GM21717 (cell line): ENCODE measurements at regions not wholly inside any gene's neighbourhood (a gene's known extent, or its start where the extent isn't known, plus 50 kb on each side); places are given as distances from the start of the nearest gene placed in this dataset.
"Not testable (repeated sequence)": the region's sequence is repeated elsewhere in the genome, so short reads cannot be mapped to it uniquely, and the experiment has no call there.

ENCODE experiments used
- ATAC-seq: cut with Tn5 transposase; IDR thresholded peaks from one replicate; pipeline ENCODE4 v1.9.1; 2021; ENCODE audit warnings: mild to moderate bottlenecking, moderate library complexity; ENCODE audit not compliant: unreplicated experiment

DNA sequence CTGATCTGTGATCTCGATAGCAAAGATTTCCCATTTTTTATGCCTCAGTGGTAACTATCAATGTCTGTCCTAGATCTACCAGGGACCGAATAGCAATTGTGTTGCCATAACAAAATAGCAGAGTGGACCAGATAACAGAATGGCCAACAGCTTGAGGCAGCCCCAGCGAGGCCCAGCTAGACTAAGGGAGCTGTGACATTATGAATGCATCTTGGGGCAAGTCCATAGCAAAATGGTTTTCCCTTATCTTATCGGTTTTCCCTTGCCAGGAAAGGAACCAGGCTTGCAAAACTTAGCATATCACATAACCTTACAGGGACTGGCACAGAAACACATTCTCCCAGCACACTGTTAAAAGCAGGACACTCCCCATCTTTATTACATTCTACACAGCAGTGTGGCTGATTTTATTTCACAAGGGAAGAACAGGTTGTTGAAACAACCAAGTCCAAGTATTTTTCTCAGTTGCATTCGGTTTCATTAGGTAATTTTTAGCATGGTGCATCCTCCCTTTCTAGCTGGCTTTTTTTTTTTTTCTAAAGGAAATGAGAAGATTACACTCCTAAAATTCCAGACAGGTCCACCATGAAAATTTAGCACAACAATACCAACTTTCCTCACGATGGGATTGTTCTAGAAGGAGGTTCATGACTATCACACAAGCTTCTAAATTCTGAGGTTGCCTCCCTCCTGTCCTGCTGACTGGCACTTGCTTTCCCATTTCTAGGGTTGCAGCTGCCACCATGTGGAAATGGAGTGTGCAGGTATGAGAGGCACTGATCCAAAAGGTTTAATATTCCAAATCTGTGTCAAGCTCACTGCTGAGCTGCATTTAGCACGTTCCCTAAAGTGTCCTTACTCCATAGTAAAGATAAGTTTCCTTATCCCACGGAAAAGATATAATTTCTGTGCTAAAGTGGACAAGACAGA, 97.0 kb upstream of the SLC35G4 start:
- no peak for ATAC-seq

DNA sequence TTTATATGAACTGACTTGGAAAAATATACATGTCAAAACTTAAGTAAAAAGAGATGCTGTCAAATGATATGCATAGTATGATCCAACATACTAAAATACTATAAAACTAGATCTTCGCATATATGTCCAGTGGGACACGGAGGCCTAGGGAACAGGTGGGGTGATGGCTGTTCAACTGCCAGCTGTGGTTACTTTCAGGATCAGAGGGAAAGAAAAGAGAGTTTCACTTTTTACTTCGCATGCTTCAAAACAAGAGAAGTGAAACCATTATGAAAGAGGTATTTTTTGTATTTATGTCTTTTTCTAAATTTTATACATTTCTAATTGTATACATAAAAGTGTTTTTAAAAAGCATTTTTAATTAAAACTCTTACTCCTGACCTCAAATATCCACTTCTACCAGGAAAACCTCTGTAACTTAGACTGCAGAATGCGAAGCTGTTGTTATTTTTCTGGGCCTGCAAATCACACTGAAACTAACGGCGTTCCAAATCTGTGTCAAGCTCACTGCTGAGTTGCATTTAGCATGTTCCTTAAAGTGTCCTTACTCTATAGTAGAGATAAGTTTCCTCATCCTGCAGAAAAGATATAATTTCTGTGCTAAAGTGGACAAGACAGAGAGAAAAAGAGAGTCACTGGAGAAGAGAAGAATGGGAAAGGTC, 97.8 kb upstream of the SLC35G4 start:
- peak; percentile 89 for ATAC-seq

DNA sequence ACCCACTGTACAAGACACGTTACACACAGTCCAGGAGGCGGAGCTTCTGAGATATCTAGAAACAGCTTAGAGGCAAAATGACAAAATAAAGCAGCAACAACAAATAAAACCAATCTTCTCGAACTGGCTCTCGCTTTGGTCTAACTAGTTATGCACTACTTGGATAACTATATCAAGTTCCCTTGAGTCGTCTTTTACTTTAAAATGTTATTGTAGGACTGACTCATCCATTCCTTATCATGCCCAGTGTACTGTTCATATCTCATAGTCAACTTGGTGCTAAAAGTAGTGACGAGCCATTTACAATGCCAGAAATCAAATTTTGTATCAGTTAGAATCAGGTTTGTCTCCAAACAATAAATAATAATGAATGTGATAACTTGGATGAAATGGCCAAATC, 102.5 kb upstream of the SLC35G4 start:
- no peak for ATAC-seq

DNA sequence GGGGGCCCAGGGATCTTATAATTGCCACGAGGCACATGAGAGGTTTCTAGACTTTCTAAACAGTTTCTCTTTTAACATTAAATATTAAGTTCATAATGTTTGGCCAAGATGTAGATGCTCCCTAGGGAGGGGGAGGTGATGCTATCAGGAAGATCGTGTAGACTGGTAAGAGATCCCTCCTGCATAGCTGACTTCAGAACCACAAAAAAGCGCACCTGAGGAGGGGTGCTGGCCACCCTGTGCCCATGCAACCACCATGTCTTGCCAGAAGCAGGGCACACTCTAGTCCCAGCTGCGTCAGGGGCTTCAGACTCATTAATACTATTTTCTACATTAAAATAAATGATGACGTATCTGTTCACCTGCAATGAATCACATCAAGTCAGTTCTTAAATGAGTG, 103.4 kb upstream of the SLC35G4 start:
- no peak for ATAC-seq

DNA sequence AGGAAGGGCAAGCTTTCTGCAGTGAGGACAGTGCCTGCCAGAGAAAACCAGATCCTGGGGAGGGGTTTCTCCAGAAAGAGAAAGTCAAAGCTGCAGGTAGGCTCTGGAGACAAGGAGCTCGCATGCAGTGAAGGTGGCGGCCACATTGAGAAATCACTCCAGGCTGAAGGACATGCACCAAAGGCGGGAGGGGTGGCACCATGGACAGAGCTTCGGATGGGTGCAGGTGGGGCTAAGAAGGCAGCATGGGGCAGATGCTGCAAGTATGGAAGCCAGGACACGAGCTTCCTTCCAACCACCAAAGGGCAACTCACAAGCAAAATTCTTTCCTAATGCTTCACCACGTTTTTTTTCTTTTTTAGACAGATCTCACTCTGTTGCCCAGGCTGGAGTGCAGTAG, 104.4 kb upstream of the SLC35G4 start:
- ATAC-seq, result no peak

DNA sequence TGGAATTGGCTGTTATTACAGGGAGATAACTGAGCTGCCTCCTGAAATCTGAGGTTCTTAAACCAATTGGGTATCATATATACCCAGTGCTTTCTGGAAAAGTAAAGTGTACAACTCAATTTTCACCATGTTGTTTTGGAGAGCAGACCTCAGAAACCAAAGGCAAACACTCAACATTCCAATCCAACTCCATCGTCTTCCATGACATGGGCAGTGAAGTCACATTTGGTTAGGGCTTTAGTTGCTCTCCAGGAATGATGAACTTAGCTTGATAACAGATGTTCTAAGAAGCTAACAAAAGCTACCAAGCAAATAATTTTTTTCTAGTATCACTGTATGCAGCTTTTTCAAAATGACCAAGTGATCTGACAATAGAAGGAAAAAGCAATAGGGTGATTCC, 107.0 kb upstream of the SLC35G4 start:
- no peak for ATAC-seq

DNA sequence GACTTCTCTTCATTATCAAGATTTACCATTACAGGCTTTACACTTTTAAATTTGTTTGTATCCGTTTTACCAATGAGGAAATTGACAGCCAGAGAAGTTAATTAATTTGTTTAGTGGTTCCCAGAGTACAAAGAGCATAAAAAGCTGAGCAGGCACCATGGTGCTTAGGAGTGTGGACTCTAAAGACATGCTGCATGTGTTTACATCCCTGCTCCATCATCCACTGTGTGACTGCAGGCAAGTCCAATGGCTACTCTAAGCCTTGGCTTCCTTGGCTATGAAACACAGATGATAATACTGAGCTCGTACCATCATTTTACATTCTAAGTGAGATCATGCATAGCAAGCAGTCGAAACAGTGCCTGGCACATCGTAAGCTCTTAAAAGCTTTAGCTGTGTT, 108.0 kb upstream of the SLC35G4 start:
- ATAC-seq, result no peak

DNA sequence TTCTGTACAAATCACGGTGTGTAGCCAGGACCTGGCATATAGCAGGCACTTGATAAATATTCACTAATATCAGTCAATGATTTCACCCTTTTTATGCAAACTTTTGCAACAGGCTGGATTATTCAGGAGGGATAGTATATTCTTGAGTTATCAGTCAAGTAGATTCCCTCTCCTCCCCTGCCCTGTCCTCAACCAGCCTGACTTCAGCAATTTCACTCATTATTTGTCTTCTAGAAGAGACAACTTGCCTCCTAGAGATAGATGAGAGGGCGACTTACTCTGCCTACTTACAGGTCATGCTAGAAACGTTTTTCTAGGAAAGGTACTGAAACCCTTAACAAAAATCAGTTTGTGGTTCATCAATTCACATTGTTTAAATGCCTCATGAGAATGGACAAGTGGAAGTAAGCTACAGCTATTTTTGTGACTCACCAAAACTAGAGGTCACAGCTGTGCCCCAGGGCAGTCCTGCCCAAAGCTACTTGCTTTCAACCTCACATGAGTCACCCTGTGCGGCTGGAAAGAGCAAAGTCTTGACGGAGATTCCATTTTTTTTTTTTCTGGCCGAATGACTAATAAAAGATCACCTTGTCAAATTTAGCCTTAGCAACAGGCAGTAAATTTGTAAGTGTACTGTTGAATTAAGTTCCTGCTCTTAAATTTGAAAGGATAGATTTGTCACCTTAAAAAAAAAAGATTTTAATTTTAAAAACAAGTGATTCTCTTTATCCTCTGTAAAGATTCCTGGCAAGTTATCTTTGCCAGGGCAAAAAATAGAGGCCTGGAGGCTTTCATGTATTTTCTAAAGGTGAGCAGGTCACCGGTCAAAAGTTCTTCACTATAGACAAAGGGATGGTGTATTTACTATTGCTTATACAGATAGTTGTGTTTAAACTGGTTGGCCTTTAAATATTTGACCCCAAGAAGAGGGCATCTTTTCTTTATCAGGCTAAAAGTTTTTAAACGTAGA, 109.0 kb upstream of the SLC35G4 start:
- ATAC-seq, result no peak

DNA sequence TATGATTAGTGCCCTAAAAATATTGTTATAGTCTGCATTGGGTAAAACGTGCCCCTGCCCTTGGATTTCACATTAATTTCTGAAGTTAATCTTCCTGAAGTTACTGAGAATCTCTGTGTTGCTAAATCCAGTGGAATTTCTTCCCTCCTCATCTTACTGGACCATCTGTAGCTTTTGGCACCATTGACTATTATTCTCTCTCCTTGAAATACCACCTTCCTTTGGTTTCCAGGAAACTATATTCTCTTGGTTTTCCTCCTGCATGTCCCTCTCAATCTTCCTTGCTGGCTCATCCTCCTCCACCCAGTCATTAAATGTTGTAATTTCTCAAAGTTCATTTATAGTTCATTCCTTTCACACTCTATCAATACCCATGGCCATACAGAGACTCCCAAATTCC, 110.6 kb upstream of the SLC35G4 start:
- no peak for ATAC-seq

DNA sequence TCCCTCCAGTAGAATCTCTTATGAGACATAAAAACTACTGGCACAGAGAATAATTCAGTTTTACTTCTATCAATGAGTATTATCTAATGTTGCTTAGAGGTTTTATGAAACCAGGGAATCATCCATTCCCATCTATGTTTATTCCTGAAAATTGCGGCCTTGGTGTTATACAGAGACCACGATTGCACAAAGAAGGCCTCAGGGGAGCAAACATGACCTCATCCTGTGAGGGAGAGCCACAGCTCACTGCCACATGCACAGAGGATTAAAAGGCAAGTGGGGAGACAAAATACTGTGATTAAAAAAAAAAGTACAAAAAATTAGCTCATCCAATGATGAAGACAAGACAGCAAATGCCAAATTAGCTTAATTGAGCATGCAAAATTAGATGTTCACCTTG, 111.8 kb upstream of the SLC35G4 start:
- ATAC-seq, result no peak

DNA sequence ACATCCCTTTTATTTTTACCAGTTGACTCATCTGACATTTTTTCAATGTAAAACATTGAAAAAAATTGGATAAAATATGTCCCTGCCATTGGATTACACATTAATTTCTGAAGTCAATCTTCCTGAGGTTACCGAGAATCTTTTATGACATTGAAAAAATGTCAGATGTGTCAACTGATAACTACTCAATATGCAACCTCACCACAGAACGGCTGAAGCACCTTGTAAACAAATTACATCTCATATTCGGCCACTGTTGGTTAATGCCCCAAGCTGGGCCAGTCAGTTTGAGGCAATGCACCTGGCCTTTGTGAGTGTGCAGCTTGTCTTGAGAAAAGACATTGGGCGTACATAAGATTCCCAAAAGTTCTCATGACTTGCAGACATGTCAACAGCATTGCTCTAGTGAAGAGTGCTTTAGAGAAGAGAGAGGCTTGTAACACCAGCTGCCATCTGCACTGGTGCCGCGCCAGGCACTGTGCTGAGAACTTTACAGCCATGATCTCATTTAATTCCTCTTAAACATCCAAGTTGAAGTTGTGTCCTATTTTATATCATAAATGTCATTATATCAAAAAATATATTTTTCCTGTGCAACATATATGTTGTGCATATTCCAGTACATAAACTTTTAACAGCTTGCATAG, 112.7 kb upstream of the SLC35G4 start:
- ATAC-seq, result no peak

DNA sequence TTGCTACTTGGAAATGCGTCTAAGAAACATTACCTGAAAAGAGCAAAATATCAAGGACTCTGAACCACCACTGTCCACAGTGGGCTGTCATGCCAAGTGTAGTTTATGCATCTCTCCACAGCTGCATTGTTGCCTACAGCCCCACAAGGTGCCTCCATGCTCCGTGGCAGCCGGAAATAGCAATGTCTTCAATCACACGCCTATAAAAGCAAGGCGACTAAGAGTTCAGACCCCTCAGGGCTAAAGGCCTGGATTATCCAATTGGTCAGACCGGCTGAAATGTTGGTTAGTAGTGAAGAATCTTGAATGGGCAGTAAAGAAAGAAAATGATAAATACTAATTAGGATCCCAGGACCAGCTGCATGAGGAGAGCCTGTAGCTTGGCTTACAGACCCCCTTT, 114.0 kb upstream of the SLC35G4 start:
- no peak for ATAC-seq

DNA sequence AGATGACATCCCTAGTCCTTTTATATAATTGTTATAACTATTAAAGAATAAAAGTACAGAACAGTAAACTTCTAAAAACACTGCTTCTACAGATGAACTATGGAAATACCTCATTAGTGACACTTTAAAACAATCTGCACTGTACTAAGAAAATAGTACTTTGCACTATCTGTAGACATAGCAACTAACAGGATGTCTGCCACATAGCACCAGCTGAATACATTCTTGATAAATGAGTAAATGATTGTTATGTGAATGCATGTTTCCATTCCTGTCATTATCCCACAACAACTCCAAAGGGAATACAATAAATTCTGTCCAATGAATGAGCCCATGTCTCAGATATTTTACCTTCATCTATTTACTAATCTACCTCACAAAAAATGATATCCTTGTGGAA, 115.3 kb upstream of the SLC35G4 start:
- no peak for ATAC-seq

DNA sequence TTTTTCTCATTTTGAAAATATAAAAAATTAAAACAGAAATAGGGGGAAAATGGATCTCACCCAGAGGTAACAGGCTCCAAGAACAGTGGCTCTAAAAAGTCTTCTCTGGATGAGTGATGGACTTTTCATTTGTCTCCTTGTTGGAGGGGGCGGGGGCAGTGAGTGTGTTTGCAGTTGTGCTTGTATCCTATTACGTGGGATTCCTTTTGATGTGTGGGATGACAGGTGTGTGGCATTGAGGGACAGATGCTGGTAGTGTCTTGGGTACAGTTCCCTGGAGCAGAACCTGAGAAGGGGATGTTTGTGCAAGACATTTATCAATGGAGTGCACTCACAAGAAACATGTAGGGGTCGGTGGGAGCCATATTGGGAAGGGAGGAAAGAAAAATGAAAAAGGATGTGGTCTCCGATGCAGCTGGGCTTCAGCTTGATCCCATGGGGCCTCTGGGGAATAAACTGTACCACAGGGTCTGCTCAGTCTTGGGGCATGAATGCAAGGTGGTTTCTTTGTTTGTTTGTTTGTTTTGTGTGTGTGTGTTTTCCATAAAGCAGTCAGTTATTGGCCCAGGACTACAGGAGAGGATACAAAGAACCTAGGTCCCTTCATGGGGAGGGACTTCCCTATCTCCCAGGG, 120.0 kb upstream of the SLC35G4 start:
- no peak for ATAC-seq

DNA sequence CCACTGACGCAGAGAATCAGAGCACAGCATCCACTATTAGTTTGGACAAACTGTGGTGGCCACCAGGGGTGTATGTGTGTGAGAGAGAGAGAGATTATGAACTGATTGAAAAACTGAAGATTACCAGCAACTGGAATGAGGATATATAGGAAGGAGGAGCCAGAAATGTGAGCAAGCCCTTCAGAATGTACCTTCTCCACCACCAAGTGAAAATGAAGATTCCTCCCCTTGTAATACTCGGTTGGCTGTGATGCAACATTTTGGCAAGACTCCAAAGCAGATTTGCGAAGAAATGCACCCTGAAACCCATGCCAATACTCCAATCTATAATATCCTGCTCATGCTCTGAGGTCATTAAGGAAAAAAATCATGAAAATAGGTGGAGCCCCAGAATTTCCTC, 121.2 kb upstream of the SLC35G4 start:
- ATAC-seq, result no peak

DNA sequence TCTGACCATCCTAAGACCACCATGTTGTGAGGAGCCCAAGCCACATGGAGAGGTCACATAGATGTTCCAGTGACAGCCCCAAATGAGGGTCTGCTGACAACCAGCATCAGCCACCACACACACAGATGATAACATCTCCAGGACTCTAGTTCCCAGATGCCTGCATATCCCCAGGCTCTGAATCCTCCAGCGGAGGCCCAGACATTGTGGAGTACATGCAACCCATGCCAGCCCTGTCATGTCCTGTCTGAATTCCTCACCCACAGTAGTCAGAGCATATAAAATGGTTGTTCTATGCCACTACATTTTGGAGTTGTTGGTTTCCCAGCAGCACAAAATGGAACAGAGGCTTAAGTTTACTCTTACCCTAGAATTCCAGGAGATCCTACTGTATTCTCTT, 122.0 kb upstream of the SLC35G4 start:
- no peak for ATAC-seq

DNA sequence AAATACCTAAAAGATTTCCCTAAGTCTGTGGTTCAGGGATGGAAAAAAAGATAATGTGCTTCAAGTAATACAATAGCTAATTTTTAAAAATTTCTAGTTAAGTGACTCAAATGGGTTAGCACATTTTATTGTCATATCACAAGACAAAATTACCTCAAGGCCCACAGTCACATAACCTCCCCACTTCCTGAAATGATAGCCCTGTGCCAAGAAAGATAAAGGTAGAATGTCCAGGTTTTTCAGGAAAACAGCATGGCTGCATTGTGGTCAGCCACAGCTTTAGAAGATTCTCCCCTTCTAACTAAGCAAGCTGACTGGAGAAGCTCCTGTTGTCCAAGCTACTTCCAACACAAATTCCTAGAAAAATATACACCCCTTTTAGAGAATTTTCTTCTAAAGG, 127.1 kb upstream of the SLC35G4 start:
- no peak for ATAC-seq

DNA sequence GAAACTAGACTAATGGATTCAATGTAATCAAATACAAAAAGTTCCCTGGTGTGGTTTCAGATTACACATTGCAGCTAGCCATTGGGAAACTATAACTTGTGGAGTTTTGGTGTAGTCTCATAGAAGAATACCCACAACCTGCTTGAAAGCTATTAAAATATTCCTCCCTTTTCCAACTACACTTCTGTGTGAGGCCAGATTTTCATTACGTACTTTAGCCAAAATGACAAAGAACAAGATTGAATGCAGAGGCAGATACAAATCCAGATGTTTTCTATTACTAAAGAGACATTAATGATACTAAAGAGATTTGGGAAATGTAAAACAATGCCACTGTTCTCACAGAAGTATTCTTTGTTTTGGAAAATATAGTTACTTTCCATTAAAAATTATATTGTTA, 128.7 kb upstream of the SLC35G4 start:
- ATAC-seq, result no peak

DNA sequence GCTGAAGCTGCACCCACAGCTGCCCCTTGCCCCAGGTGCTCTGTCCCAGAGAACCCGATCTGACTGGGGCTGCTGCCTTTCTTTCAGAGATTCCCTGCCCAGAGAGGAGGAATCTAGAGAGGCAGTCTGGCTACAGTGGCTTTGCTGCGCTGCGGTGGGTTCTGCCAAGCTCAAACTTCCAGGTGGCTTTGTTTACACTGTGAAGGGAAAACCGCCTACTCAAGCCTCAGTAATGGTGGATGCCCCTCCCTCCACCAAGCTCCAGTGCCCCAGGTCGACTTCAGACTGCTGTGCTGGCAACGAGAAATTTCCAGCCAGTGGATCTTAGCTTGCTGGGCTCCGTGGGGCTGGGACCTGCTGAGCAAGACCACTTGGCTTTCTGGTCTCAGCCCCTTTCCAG, 130.4 kb upstream of the SLC35G4 start:
- not testable (repeated sequence) for ATAC-seq

DNA sequence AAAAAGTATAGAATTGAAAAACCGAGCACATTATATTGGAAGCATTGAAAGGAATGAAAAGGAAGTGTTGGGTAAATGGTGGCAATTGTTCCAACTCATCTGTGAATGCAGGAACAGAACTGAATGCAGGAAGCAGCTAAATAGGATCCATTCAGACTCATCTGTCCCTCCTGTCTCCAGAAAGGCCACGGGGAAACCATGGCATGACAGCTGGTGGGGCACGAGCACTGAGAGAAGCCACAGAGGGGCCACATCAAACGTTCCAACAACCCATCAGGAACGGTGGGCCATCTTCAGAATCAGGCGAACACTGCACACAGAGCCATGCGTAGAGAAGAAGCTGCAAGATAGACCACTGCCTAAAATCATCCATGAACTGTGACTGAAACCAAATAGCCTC, 138.5 kb upstream of the SLC35G4 start:
- no peak for ATAC-seq
